ENCODE measurements at regions not wholly inside any gene's neighbourhood (a gene's known extent, or its start where the extent isn't known, plus 50 kb on each side); places are given as distances from the start of the nearest gene placed in this dataset.

DNA sequence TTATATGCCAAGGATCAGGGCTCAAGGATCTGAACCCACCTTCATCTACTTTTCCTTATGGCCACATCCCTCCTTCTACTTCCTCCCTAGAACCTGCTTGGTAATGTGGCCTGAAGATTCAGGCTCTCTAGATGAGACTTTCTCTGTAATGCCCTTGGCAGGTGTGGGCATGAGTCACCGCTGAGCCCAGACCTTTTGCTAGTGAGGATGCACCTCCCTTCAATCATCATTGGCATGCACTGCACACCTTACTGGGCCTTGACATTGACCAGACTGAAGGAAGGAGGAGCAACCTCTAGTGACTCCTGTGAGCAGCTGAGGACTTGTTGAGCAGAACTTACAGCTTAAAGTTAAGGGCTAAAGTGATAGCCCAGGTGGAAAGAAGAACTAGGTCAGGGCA is 405.3 kb downstream of the MAFB start:
- TF ChIP-seq, protein P1, sequence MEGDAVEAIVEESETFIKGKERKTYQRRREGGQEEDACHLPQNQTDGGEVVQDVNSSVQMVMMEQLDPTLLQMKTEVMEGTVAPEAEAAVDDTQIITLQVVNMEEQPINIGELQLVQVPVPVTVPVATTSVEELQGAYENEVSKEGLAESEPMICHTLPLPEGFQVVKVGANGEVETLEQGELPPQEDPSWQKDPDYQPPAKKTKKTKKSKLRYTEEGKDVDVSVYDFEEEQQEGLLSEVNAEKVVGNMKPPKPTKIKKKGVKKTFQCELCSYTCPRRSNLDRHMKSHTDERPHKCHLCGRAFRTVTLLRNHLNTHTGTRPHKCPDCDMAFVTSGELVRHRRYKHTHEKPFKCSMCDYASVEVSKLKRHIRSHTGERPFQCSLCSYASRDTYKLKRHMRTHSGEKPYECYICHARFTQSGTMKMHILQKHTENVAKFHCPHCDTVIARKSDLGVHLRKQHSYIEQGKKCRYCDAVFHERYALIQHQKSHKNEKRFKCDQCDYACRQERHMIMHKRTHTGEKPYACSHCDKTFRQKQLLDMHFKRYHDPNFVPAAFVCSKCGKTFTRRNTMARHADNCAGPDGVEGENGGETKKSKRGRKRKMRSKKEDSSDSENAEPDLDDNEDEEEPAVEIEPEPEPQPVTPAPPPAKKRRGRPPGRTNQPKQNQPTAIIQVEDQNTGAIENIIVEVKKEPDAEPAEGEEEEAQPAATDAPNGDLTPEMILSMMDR (IDR thresholded peaks at IDR 0.05; ENCODE audit: borderline replicate concordance, control extremely low read depth, extremely low read depth, insufficient read depth, missing control alignments), result no peak
- no peak for DNase-seq (ENCODE audit: low spot score)
- in situ Hi-C loops (cut with MboI; ENCODE audit: low sequenced_read_pairs, unreplicated experiment), result no loop called here

DNA sequence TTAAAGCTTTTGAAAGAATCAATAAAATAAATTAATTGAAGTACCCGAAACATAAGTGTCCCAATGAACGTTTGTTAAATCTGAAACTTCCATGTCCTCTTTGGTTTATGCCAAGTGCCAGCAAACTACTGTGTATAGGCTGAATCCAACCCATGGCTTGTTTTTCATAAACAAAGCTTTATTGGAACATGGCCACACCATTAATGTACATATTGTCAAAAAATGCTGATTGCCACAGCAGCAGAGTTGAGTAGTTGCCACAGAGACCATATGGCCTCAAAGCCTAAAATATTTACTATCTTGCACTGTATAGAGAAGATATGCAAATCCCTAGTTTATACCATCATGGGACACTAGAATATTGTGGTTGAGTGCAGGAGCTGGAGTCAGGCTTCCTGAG is 406.1 kb downstream of the MAFB start:
- TF ChIP-seq, protein P1 (IDR thresholded peaks at IDR 0.05; ENCODE audit: borderline replicate concordance, control extremely low read depth, extremely low read depth, insufficient read depth, missing control alignments), result no peak
- in situ Hi-C loops (cut with MboI; ENCODE audit: low sequenced_read_pairs, unreplicated experiment), result no loop called here
- DNase-seq (ENCODE audit: low spot score), result no peak

DNA sequence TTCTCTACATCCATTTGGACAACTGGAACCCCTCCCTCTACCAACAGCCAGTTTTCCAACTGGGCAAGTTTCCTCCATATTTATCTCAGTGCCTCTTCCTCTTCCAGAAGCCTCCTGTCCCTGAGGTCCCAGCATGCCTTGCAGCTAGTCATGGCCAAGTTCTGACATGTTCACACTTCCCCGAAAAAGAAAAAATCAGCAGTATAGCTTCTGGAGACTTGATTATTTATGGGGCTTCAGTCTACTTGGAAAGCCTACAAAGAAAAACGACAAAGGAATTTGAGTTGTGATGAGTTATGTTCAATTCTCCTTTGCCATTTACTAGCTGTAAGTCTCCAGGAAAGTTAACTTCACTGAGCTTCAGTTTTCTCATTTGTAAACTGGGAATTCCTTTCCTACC is 406.5 kb downstream of the MAFB start:
- in situ Hi-C loops (cut with MboI; ENCODE audit: low sequenced_read_pairs, unreplicated experiment), result no loop called here
- DNase-seq (ENCODE audit: low spot score), result no peak

DNA sequence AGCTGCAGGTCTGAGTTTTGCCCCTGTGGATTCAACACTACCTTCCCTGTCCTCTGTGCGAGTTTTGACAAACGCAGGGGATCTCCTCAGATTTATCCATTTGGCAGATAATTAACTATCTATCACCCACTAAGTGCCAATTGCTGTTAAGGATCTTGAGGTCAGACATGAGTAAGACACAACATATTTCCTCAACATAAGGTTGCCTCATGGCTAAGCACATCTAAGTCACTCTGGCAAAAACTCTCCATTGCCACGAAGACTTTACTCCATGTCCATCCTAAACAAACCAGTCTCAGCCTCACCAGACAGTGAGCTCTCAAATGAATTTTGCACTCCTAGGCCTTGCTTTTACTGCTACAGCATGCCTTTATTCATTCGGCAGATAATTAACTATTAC is 408.4 kb downstream of the MAFB start:
- TF ChIP-seq, protein P1 (IDR thresholded peaks at IDR 0.05; ENCODE audit: borderline replicate concordance, control extremely low read depth, extremely low read depth, insufficient read depth, missing control alignments), result no peak
- in situ Hi-C loops (cut with MboI; ENCODE audit: low sequenced_read_pairs, unreplicated experiment), result no loop called here
- no peak for DNase-seq (ENCODE audit: low spot score)

More for the DNA sequence above, 406.5 kb downstream of the MAFB start:
- TF ChIP-seq, protein P1 (IDR thresholded peaks at IDR 0.05; ENCODE audit: borderline replicate concordance, control extremely low read depth, extremely low read depth, insufficient read depth, missing control alignments), result no peak

DNA sequence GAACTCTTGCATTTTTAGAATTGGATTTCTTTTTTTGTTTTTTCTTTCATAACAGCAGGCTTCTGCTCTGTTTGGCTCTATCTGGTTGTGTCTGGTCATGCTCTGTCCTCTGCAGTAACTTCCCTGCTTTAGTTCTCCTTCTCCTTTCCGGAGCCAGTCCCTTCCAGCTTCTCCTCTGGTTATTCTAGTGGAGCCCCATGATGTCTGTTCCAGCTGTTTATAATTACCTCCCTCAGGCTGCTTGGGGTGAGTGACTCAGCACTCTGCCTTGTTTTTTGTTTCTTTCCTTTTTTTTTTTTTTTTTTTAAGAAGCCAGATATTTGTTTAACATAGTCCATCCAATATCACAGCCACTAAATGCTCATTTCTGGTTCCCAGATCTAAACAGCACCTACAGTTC is 409.6 kb downstream of the MAFB start:
- in situ Hi-C loops (cut with MboI; ENCODE audit: low sequenced_read_pairs, unreplicated experiment), result no loop called here
- TF ChIP-seq, protein P1 (IDR thresholded peaks at IDR 0.05; ENCODE audit: borderline replicate concordance, control extremely low read depth, extremely low read depth, insufficient read depth, missing control alignments), result no peak
- DNase-seq (ENCODE audit: low spot score), result no peak

DNA sequence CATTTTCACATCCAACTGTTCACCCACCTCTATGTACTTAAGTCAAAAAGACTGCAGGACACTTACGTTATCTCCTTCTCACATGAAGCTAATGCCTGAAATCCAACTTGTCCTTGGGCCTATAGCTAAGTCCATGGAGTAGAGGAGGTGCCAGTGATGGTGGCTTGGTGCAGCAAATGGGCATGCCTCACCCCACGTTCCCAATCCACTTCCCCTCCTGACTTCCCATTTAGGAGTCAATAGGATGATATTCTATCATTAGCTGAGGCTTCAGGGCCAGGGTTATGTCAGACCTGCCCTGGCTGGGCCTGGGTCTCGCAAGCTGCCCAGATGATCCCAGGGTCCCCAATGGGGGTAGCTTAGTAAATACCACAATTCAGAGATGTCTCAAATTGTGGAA is 410.4 kb downstream of the MAFB start:
- TF ChIP-seq, protein P1 (IDR thresholded peaks at IDR 0.05; ENCODE audit: borderline replicate concordance, control extremely low read depth, extremely low read depth, insufficient read depth, missing control alignments), result no peak
- DNase-seq (ENCODE audit: low spot score), result no peak
- in situ Hi-C loops (cut with MboI; ENCODE audit: low sequenced_read_pairs, unreplicated experiment), result no loop called here

DNA sequence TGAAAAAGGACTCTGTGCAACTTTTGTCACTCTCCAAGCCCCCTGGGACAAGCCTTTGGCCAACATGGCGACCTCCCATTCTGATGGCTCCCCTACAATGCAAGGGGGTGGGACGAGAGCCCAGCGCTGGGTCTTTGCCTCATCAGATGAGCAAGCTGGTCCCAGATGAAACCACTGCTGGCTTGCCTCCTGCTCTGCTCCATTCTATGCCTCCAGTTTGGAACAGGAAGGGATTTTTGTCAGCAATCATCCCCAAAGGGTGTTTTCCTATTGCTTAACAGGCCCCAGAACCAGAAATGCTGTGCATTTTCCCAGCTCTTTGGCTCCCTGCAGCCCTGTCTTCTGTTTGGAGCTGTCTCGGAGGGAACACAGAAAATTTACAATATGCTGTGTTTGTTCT is 412.7 kb downstream of the MAFB start:
- TF ChIP-seq, protein P1 (IDR thresholded peaks at IDR 0.05; ENCODE audit: borderline replicate concordance, control extremely low read depth, extremely low read depth, insufficient read depth, missing control alignments), result no peak
- DNase-seq (ENCODE audit: low spot score), result no peak
- in situ Hi-C loops (cut with MboI; ENCODE audit: low sequenced_read_pairs, unreplicated experiment), result no loop called here
